Daoy (cell line): ENCODE measurements at regions not wholly inside any gene's neighbourhood (a gene's known extent, or its start where the extent isn't known, plus 50 kb on each side); places are given as distances from the start of the nearest gene placed in this dataset.
"Not testable (repeated sequence)": the region's sequence is repeated elsewhere in the genome, so short reads cannot be mapped to it uniquely, and the experiment has no call there.

Experiments
- DNase-seq: peaks from one replicate; pipeline ENCODE4 v3.0.0-alpha.2; 2015; ENCODE audit warnings: low read depth

- DNase-seq, result no peak
Observed at GRCh38 chr1:208717525-208717924, 473.3 kb upstream of the PLXNA2 start.

GRCh38 chr1:208722592-208722991 lies 478.4 kb upstream of the PLXNA2 start:
- DNase-seq, result no peak

GRCh38 chr1:208724079-208724478 lies 479.9 kb upstream of the PLXNA2 start:
- no peak for DNase-seq

- DNase-seq, result no peak
Observed at GRCh38 chr1:208728815-208729214, 484.6 kb upstream of the PLXNA2 start.

- no peak for DNase-seq
Observed at GRCh38 chr1:208731981-208732821, 488.0 kb upstream of the PLXNA2 start.

GRCh38 chr1:208737161-208737560 lies 493.0 kb upstream of the PLXNA2 start:
- DNase-seq, result no peak

GRCh38 chr1:208737922-208738321 lies 493.7 kb upstream of the PLXNA2 start:
- no peak for DNase-seq

- not testable (repeated sequence) for DNase-seq
Observed at GRCh38 chr1:208739636-208740035, 495.5 kb upstream of the PLXNA2 start.

- no peak for DNase-seq
Observed at GRCh38 chr1:208741296-208741695, 497.1 kb upstream of the PLXNA2 start.

- DNase-seq, result no peak
Observed at GRCh38 chr1:208743361-208743760, 499.2 kb upstream of the PLXNA2 start.

- DNase-seq, result no peak
Observed at GRCh38 chr1:208747979-208748378, 503.8 kb upstream of the PLXNA2 start.

GRCh38 chr1:208748387-208749165 lies 504.4 kb upstream of the PLXNA2 start:
- DNase-seq, result no peak

GRCh38 chr1:208756339-208756981 lies 512.3 kb upstream of the PLXNA2 start:
- no peak for DNase-seq

GRCh38 chr1:208757846-208758245 lies 513.7 kb upstream of the PLXNA2 start:
- DNase-seq, result no peak

GRCh38 chr1:208759255-208759654 lies 515.1 kb upstream of the PLXNA2 start:
- no peak for DNase-seq

GRCh38 chr1:208763971-208764370 lies 519.8 kb upstream of the PLXNA2 start:
- DNase-seq, result no peak

- DNase-seq, result no peak
Observed at GRCh38 chr1:208766832-208767231, 522.6 kb upstream of the PLXNA2 start.

- DNase-seq, result no peak
Observed at GRCh38 chr1:208767816-208768215, 523.6 kb upstream of the PLXNA2 start.

- DNase-seq, result no peak
Observed at GRCh38 chr1:208772891-208773290, 528.7 kb upstream of the PLXNA2 start.

- DNase-seq, result no peak
Observed at GRCh38 chr1:208775841-208776240, 531.7 kb upstream of the PLXNA2 start.

- no peak for DNase-seq
Observed at GRCh38 chr1:208778417-208778816, 534.2 kb upstream of the PLXNA2 start.

- no peak for DNase-seq
Observed at GRCh38 chr1:208781391-208782045, 537.3 kb upstream of the PLXNA2 start.
